HG02981 (cell line): ENCODE measurements at regions not wholly inside any gene's neighbourhood (a gene's known extent, or its start where the extent isn't known, plus 50 kb on each side); places are given as distances from the start of the nearest gene placed in this dataset.

Experiments used
- ATAC-seq: cut with Tn5 transposase; IDR thresholded peaks from one replicate; pipeline ENCODE4 v1.9.1; 2021; ENCODE audit warnings: mild to moderate bottlenecking, moderate library complexity; ENCODE audit not compliant: unreplicated experiment

DNA sequence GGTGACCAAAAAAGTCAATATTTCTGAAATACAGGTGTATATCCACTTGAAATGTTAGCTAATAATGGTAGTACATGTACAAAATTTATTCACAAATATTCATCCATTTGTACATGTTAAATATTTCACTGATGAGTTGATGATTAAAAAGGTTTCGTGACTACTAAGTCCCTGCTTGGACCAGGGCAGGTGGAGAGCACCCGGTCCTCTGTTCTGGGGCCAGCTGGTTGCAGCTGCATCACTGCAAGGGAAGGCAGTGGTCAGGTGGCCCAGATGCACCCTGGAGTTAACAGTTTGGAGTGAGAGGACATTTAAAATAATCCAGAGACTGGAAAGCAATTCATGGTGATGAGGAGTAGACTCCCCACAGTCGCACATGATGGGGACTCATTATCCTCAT is 141.2 kb downstream of the ZBTB18 start:
- ATAC-seq: no peak

DNA sequence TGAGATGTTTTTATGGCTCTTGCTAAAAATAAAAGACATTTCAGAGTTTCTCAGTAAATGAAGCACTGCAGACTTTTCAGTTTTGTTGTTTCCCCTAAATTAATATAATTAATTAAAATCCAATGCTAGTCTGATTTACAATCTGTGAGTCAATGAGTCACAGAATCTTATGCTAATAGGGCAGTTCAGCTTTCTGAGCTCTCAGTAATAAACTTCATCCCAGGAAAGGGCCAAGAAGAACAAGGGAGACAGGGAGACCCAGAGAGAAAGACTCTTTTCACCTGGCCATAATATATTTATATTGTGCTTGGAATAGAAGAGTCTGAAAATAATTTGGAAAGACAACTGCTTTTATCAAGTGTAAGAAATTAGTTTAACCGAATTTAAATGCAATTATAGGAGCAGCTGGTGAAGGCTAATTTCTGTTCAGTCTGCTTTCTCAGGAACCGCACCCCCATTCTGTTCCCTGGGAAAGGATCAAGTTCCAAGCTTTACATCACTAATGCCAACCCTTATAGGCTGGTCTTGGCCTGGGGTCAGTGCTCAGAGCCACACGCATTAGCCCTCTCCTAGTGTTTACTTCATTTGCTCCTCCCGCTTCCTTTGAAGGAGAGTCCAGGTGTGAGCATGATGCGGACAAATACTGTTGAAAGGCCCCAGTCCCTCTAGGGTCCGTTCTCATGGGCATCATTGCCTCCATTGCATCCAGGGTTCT is 145.6 kb downstream of the ZBTB18 start:
- ATAC-seq: no peak

DNA sequence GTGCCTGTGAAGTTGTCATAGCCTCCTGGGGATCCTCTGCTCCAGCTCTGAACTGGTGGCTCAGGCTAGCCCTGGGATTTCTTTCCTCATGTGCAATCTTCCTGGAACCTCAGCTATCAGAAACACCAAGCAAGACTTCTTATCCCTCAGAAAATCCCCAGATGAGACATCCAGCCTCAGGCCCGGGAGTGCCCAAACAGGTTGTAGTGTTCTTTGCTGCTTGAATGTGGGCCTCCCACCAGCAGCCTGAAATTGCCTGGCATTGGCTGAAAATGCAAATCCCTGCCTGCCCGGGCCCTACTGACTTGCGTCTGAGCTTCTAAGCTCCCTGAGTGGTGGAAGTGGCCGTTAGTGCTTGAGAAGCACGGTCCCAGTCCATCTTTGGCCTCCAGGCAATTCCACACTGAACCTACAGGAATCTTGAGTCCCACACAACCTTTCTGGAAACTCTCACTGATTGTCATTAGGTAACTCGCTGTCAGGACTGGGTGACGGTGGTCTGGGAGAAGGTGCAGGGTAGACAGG is 146.8 kb downstream of the ZBTB18 start:
- no peak for ATAC-seq

DNA sequence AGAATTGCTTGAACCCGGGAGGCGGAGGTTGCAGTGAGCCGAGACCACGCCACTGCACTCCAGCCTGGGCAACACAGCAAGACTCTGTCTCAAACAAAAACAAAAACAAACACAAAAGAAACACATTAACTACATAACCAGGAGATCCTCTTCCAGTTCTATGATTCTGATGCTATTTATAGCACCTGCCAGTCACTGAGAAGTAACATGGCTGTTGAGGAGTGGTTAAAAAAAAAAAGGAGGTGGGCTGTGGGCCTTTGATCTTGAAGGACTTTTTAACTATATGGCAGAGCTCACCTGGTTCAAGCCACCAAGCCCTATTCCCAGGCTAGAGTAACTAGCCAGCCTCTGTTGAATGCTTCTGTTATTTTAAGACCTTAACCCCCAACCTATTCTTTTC is 148.8 kb downstream of the ZBTB18 start:
- no peak for ATAC-seq

DNA sequence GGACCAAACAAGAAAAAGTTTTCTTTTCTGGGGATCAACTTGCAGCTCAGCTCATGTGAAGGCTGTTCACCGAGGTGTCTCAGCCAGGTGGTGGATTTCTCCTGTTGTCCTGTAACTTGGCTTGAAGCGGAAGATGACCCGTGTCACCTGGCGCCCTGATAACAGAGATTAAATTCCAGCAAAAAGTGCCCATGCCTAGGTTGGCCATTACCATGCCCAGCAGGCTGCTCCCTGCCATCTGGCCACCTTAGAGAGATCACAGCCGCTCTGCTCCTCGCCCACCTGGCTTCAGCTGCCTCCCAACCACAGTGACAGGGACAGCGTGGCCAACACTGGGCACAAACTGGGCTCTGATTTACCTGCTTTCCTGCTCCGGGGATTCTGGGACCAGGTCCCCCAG is 149.5 kb downstream of the ZBTB18 start:
- ATAC-seq: no peak

DNA sequence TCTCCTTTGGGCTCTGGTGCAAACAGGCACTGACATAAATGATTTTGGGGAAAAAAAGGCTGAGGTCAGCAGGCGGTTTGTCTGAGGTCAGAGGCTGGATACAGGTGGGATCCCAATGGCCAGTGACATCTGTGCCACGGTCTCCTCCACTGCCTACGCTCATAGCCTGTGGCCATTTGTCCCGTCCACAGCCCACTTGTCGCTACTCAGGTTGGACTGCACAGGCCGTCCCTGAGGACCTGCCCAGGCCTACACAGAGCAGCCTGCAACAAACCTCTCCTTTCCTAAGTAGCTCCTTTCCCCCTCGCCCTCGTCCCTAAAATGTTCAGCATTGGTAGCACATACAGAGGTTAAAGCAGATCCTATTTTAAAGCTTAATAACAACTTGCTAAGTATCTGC is 150.7 kb downstream of the ZBTB18 start:
- ATAC-seq: no peak

DNA sequence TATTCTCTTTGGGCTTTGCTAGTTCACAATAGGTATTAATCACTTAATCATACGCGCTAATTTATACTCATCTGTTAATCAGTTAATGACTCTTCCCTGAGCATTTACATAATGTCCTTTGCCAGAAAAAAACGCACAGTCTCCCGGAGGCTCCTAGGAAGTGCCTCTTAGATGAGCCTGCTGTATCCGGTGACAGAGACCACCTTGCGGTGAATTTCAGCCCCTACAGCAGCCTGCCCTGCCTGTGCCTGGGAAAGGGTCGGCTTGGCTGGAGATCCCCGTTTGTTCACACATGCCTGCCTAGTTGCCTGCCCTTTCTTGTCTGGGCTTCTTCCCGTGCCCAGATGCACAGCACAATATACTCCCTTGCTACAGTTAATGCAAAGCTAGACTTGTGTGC is 152.9 kb downstream of the ZBTB18 start:
- ATAC-seq: no peak

DNA sequence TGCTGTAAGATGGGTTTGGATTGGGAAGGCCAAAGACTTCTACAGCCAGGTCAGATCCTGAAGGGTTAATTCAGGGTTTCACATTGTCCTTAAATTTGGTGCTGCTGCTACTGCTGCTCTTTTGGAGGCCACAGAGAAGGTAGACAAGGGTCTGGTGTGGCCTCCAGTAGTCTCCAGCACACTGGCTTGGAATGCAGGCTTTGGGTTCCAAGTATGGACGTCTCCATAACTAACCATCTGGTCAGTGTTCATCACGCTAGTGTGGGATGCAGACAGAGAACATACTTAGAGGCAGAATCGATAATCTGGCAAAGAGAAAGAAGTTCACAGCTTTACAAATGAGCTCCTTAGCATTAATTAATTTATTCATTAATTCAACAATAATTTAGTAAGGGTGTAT is 154.1 kb downstream of the ZBTB18 start:
- no peak for ATAC-seq

DNA sequence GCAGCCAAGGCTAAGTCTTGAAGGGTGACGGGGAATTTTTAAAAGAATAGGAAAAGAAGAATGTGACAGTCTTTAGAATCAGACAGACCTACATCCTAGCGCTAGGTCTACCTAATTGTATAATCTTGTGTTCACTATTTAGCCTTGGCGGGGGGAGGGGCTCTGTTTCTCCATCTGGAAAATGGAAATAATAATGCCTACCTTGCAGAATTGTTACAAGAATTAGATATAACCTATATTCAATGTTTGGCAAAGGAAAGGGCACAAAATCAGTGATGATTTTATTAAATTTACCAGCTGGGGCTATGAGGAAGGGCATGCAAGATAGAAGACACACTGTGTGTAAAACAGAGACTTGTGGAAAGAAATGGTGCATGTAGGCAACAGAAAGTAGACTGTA is 154.8 kb downstream of the ZBTB18 start:
- ATAC-seq: no peak

DNA sequence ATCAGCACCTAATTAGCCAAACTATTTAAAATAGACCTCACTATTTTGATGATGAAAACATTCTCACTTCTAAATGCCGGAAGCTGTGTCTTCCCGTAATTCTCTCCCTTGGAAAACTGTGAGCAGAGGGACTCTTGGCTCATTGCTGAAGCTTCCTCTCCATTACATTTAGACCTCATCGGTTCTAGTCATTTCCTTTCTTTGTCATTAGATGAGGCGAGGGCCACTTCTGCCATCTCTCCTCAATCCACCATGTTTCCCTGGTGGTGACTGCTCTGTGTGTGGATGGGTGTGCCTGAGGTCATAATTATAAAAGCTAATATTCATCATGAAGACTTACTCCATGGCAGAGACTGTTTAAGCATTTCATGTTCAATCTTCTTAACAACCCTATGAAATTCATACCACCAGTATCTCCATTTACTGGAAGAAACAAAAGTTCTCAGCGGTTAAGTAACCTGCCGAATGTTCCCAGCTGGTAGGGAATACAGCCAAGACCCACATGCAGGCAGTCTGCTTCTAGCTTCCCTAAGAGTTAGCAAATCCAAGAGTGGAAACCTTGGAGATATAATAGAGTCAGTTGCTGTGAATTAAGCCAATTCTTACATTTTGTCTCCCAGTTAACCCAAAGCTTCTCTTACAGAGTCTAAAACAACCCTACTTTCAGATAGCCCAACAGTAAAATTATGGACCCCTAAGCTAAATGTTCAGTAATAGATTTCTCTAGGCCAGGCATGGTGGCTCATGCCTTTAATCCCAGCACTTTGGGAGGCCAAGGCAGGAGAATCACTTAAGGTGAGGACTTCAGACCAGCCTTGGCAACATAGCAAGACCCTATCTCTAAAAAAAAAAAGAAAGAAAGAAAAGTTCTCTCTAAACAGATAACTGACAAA is 156.2 kb downstream of the ZBTB18 start:
- no peak for ATAC-seq

DNA sequence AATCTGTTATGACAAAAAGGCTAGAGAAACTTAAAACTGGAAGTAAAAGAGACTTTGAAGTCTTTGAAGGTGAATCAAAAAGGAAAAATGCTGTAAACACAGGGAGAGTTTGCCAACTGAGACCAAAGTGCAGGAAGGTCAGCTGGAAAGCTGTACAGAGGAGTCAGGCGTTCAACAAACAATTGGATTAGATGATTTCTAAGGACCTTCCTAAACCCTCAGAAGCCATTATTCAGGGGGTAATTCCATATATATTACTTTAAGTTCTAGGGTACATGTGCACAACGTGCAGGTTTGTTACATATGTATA is 156.8 kb downstream of the ZBTB18 start:
- no peak for ATAC-seq

DNA sequence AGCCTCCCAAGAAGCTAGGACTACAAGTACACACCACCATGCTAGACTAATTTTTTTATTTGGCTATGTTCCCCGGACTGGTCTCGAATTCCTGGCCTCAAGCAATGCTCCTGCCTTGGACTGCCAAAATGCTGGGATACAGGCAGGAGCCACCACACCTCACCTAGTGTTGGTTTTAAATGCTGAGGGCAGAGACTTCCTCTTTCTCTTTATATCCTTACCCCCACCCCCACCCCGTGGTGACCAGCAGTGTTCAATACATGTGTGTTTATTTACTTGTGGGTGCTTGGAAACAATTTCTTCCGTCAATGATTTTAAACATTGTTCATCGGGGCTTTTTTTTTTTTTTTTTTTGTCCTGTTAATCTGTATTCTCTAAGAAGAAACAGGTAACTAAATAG is 158.9 kb downstream of the ZBTB18 start:
- ATAC-seq: no peak

DNA sequence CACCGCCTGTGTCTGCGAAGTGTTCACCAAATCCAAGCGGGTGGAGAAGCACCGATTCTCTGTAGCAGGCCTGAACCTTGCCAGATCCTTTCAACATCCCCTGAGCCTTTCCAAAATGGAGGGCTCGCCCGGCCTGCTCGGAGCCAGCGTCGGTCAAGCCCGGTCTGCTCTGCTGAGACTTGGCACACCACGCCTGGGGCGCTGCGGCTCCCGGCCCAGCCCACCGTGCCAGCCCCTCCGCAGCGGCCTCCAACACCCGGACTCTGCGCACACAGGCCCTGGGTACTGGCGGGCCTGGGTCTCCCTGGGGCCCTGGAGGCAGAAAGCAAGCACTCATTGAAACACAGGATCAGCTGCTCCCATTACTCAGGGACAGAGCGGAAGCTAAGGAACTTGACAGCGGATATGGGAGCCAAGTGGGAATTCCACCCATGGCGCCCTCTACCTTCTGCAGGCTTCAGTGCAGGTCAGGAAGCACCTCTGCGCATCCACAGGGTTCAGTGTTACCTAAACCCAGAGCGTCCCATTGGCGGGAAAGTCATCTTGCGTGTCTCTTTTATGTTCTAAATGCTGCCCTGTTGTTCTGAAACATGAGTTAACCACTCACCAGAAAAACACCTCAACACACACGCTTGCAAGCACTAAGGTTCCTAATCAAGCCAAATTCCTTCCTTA is 159.9 kb downstream of the ZBTB18 start:
- ATAC-seq: no peak

DNA sequence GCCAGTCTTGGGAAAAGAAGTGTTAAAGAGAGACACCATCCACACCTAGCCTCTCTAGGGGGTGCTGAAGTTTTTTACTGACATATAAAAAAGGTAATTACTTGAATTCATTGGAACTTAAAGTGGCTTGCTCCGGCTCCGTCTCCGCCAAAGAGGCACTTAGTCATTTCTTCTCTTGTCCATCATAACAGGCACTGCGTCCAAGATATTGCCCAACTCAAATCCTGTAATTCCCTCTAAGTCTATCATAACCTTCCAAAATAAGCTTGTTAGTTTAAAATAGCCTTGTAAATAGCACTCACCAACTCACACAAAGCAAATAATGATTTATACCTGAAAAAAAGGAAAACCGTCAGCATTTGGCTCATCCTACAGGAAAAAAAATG is 160.5 kb downstream of the ZBTB18 start:
- ATAC-seq: no peak

DNA sequence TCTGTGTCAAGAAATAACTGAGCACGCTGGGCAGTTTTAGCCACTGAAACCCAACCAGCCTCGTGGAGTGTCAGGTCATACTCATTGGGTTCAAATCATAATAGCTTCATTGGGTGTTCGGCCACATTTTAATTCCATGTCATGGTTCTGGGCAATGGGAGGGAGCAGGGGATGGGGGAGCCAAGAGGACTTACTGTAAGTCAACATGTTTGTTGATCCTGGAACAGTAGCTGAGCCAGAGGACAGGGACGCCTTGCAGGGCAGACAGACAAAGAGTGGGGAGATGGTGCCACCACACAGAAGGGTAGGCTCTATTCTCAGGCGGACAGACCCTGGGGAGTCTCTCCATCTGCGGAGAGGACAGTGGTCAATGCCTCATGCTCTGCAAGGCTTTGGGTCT is 161.1 kb downstream of the ZBTB18 start:
- no peak for ATAC-seq

DNA sequence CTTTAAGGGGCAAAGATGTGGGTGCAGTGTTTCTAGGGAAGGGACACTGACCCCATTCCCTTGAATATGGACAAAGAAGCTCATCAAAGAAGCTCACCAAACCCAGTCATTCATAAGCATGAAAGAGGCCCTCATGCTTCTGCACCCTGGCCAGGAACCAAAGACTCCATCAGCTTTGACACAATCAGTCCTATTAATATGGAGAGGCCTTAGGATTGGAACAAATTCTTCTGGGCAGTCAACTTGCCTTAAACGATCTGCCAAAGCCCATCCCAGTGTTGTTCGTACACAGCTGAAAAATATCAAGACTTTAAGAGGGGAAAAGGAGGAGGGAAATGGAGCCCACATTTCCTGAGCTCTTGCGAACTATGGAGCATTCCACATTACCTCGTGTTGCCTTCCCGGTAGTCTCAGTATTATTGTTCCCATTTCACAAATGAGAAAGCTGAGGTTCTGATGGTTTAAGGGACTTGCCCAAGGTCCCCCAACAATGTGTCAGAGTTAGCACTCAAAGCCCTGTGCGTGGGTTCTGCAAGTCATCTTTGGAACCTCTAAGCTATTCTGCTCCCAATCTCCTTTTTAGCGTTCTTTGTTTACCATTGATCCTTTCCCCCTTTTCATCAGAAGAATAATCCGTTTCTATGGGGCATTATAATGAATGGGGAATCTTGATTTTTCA is 161.9 kb downstream of the ZBTB18 start:
- ATAC-seq: no peak

DNA sequence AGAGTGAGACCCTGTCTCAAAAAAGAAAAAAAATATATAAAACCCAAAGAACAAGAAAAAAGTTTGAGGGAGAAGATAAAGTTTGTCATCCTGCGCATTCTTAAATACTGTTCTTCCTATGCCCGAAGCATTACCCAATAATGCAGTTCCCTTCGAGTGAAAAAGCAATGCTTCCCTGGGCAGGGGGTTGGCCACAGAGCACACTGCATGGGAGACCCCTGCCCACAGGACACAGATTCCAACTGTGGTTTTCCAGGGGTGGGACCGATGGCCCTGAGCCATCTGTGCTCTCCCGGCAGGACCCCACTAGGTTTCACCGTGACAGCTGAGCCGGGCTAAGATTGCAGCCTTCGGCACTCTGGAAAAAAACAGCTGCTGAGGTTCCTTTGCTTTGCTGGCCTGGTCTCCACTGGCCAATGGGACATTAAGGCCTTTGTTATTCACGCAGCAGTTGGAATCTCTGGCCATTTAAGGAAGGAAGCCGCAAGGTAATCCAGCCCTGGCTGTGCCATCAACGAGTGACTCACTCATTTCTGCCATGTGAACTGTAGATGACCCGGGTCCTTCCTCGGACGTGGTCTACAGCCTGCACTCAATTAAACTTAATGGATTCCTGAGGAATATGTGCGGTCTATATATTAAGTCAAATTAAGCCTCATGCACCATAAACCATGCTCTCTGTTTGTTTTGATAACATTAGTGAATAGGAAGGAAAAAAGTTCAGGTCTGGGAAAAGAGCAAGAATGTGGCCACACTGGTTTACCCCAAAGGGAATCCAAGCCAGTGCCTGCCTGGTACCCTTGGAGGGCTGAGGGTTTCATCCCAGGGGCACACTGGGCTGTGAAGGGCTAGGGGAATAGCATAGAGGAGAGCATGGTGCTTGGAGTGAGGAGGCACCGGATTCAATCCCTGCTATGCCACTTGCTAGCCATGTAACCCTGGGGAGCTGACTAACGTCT is 163.2 kb downstream of the ZBTB18 start:
- no peak for ATAC-seq

DNA sequence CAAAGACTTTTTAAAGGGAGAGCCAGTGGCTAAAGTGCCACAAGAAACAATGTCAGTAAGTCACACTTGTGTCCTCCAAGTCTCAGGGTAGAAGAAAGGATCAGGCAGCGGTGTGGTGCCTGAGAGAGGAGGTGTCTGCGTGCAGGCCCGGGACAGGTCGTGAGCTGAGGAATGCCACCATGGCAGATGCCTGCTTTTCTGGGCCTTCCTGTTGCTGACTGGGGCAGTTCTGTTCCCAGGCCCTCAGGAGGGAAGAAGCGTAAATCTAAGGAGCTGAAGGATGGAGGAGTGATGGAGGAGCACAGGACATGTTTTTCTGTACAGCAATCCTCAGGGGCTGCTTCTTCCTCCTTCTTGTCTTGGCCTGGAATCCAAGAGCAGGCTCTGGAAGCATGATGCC is 165.8 kb downstream of the ZBTB18 start:
- no peak for ATAC-seq

DNA sequence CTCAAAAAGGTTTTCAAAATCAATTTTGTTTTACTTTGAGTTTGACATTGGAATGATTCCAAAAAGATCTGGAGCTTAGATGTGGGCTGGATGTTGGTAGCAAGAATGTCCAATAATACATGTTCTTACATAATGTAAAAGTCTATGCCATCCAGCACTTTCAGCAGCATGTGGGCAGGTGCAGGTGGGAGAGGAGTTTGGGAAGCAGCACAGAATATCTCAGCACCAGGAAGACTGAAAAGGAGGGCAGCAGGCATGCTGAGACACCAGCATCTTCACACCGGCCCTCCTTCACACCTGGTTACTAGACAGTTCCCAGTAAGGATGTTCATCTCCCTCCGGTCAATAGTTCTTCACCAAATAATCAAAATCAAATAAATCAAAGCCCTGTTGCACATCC is 166.6 kb downstream of the ZBTB18 start:
- ATAC-seq: no peak

DNA sequence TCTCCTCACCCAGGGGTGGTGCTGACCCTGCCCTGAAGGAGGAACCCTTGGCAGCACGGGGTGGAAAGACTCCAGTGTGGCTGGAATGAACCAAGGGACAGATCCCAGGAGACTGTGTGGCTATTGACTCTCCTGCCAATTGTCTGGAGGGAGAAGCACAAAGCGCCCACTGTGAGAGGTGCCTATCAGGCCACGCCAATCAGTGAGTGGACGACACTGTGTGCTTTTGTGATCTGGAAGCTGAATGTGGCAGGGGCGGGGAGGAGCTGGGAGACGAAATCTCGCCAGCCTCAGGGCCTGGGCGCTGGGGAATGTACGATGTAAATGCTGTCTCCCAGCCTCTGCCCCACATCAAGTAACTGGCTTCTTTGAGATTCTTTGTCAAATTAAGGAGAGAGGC is 167.1 kb downstream of the ZBTB18 start:
- ATAC-seq: no peak
